GM23338 (cell line): ENCODE measurements at regions not wholly inside any gene's neighbourhood (a gene's known extent, or its start where the extent isn't known, plus 50 kb on each side); places are given as distances from the start of the nearest gene placed in this dataset.

Experiments
- ATAC-seq: fragments of 200-7000 bp; cut with Tn5 transposase; 3 replicates; pipeline ENCODE4 v1.9.1; 2020
- DNase-seq: peaks from one replicate; pipeline ENCODE4 v3.0.0-alpha.2; 2015; ENCODE audit warnings: low spot score
- H2AFZ ChIP-seq: fragments of 200-600 bp; sonication (generic); 2 replicates; pipeline ENCODE4 v1.8.0; 2016; ENCODE audit warnings: antibody characterized with exemption, mild to moderate bottlenecking, moderate library complexity
- H3F3A ChIP-seq: fragments of 200-600 bp; sonication (generic); replicated peaks from 2 replicates; pipeline ENCODE4 v1.8.0; 2017; ENCODE audit warnings: antibody characterized with exemption, mixed run types, low read depth
- H3K27ac ChIP-seq: fragments of 200-600 bp; sonication (generic); 2 replicates; pipeline ENCODE4 v1.6.1; 2016; ENCODE audit warnings: low read depth
- H3K27me3 ChIP-seq: fragments of 200-600 bp; sonication (generic); 2 replicates; pipeline ENCODE4 v1.8.0; 2016; ENCODE audit warnings: mild to moderate bottlenecking, mixed run types, moderate library complexity; ENCODE audit not compliant: insufficient read depth
- H3K36me3 ChIP-seq: fragments of 200-600 bp; sonication (generic); 2 replicates; pipeline ENCODE4 v1.8.0; 2016; ENCODE audit warnings: mild to moderate bottlenecking; ENCODE audit not compliant: insufficient read depth
- H3K4me1 ChIP-seq: fragments of 200-600 bp; sonication (generic); 2 replicates; pipeline ENCODE4 v1.8.0; 2016; ENCODE audit warnings: mild to moderate bottlenecking, moderate library complexity; ENCODE audit not compliant: insufficient read depth
- H3K4me2 ChIP-seq: fragments of 200-600 bp; sonication (generic); 2 replicates; pipeline ENCODE4 v1.7.1; 2017; ENCODE audit warnings: mixed run types
- H3K4me3 ChIP-seq: fragments of 200-600 bp; sonication (generic); 2 replicates; pipeline ENCODE4 v1.6.1; 2016; ENCODE audit warnings: mixed run types
- H3K79me2 ChIP-seq: fragments of 200-600 bp; sonication (generic); replicated peaks from 2 replicates; pipeline ENCODE4 v1.8.0; 2017; ENCODE audit warnings: mild to moderate bottlenecking; ENCODE audit not compliant: insufficient read depth
- H3K9me2 ChIP-seq: fragments of 200-600 bp; sonication (generic); 2 replicates; pipeline ENCODE4 v1.8.0; 2017; ENCODE audit not compliant: insufficient read depth
- H4K20me1 ChIP-seq: fragments of 200-600 bp; sonication (generic); replicated peaks from 2 replicates; pipeline ENCODE4 v1.8.0; 2017; ENCODE audit warnings: mild to moderate bottlenecking; ENCODE audit not compliant: insufficient read depth
- H3K27ac Mint-ChIP-seq: 2 replicates; pipeline ENCODE4 v1.8.0; 2020; ENCODE audit warnings: inconsistent platforms, mild to moderate bottlenecking, moderate library complexity, mixed read lengths
- H3K27me3 Mint-ChIP-seq: 3 replicates; pipeline ENCODE4 v1.8.0; 2022; ENCODE audit warnings: low read depth, mild to moderate bottlenecking, moderate library complexity, mixed read lengths, inconsistent platforms; ENCODE audit not compliant: insufficient read depth, poor library complexity
- H3K36me3 Mint-ChIP-seq: 3 replicates; pipeline ENCODE4 v1.8.0; 2021; ENCODE audit warnings: low read depth, mild to moderate bottlenecking, inconsistent platforms, moderate library complexity, mixed read lengths
- H3K4me1 Mint-ChIP-seq: 3 replicates; pipeline ENCODE4 v1.8.0; 2020; ENCODE audit warnings: mild to moderate bottlenecking, inconsistent platforms, mixed read lengths
- H3K4me3 Mint-ChIP-seq: 3 replicates; pipeline ENCODE4 v1.8.0; 2021; ENCODE audit warnings: moderate library complexity, mild to moderate bottlenecking, inconsistent platforms, mixed read lengths
- H3K9me3 Mint-ChIP-seq: 3 replicates; pipeline ENCODE4 v1.8.0; 2020; ENCODE audit warnings: moderate library complexity, mild to moderate bottlenecking, inconsistent platforms, mixed read lengths
- CREB1 ChIP-seq: fragments of 250-450 bp; sonication (Bioruptor Pico); IDR thresholded peaks from 2 replicates; pipeline ENCODE4 v1.5.0; 2020; ENCODE audit warnings: low read depth, mild to moderate bottlenecking, moderate library complexity
- CTCF ChIP-seq, 2 experiments: fragments of 200-600 bp in 1 of 2; sonication (generic) in 1 of 2; conservative IDR thresholded peaks; 2 replicates each; pipeline versions ENCODE4 v1.5.1 to v1.6.1; 2016 to 2017; ENCODE audit warnings: antibody characterized with exemption in 2 of 2, low read depth in 2 of 2, mild to moderate bottlenecking in 2 of 2, moderate library complexity in 1 of 2
- ETS1 ChIP-seq: IDR thresholded peaks from 2 replicates; pipeline ENCODE4 v1.6.1; 2016; ENCODE audit warnings: antibody characterized with exemption
- JUNB ChIP-seq: IDR thresholded peaks from one replicate; pipeline ENCODE4 v1.6.1; 2016; ENCODE audit warnings: antibody characterized with exemption; ENCODE audit not compliant: unreplicated experiment
- NANOG ChIP-seq: IDR thresholded peaks from 2 replicates; pipeline ENCODE4 v1.6.1; 2016; ENCODE audit warnings: antibody characterized with exemption, borderline replicate concordance
- POLR2AphosphoS5 ChIP-seq: IDR thresholded peaks from 2 replicates; pipeline ENCODE4 v1.6.1; 2016; ENCODE audit warnings: antibody characterized with exemption, low read depth
- REST ChIP-seq: IDR thresholded peaks from one replicate; pipeline ENCODE4 v1.6.1; 2018; ENCODE audit warnings: antibody characterized with exemption; ENCODE audit not compliant: unreplicated experiment
- STAT1 ChIP-seq: IDR thresholded peaks from one replicate; pipeline ENCODE4 v1.6.1; 2016; ENCODE audit warnings: antibody characterized with exemption; ENCODE audit not compliant: unreplicated experiment
- ZNF114 ChIP-seq: fragments of 250-450 bp; sonication (Bioruptor Pico); IDR thresholded peaks from 2 replicates; pipeline ENCODE4 v1.5.0; 2020; ENCODE audit warnings: mild to moderate bottlenecking, moderate library complexity
- ZNF331 ChIP-seq: fragments of 250-450 bp; sonication (Bioruptor Pico); IDR thresholded peaks from 2 replicates; pipeline ENCODE4 v1.5.0; 2020; ENCODE audit warnings: low read depth, mild to moderate bottlenecking, moderate library complexity
- ZNF462 ChIP-seq: fragments of 250-450 bp; sonication (Bioruptor Pico); IDR thresholded peaks from 2 replicates; pipeline ENCODE4 v1.5.0; 2020; ENCODE audit warnings: mild to moderate bottlenecking, moderate library complexity

- H3K27ac Mint-ChIP-seq, result no peak overlapping the region
- no peaks in the 10 kb centered on the region for H3K9me3 Mint-ChIP-seq
- TF ChIP-seq POLR2AphosphoS5, result no peak
- TF ChIP-seq ZNF462 (CRISPR knock-in tag), result no peak
- TF ChIP-seq CREB1 (CRISPR knock-in tag), result no peak
- no peak for TF ChIP-seq ZNF331 (CRISPR knock-in tag)
- no peak for TF ChIP-seq CTCF (conservative IDR thresholded peaks at IDR 0.05; ENCODE audit: low read depth in 2 of 2)
- TF ChIP-seq JUNB, result no peak
- TF ChIP-seq ZNF114 (CRISPR knock-in tag), result no peak
- TF ChIP-seq NANOG, result no peak
- no peak for TF ChIP-seq REST
- no peak for TF ChIP-seq STAT1
- TF ChIP-seq ETS1, result no peak
- no peak overlapping the region for H3K4me2 ChIP-seq
- H3K79me2 ChIP-seq, result no peaks in the 10 kb centered on the region
- H3K4me1 Mint-ChIP-seq, result no peaks in the 10 kb centered on the region
- H3K27me3 Mint-ChIP-seq, result no peaks in the 10 kb centered on the region
- H3F3A ChIP-seq, result no peaks in the 10 kb centered on the region
- no peak overlapping the region for H2AFZ ChIP-seq
- no peaks in the 10 kb centered on the region for H4K20me1 ChIP-seq
- no peaks in the 10 kb centered on the region for H3K27me3 ChIP-seq
- ATAC-seq (no peak), DNase-seq (no peak)
- H3K4me3 ChIP-seq, result no peak overlapping the region
- H3K36me3 Mint-ChIP-seq, result no peaks in the 10 kb centered on the region
- H3K4me1 ChIP-seq, result no peaks in the 10 kb centered on the region
- H3K9me2 ChIP-seq, result no peaks in the 10 kb centered on the region
- no peak overlapping the region for H3K4me3 Mint-ChIP-seq
- H3K36me3 ChIP-seq, result no peaks in the 10 kb centered on the region
- no peak overlapping the region for H3K27ac ChIP-seq
Observed at GRCh38 chrX:27924261-27924660, 57.0 kb downstream of the DCAF8L1 start.
